HL-60 (cell line): ENCODE measurements at regions not wholly inside any gene's neighbourhood (a gene's known extent, or its start where the extent isn't known, plus 50 kb on each side); places are given as distances from the start of the nearest gene placed in this dataset.

Experiments
- GABPA ChIP-seq: IDR thresholded peaks from 2 replicates; pipeline ENCODE4 v1.6.1; 2012; ENCODE audit warnings: low read depth
- POLR2AphosphoS5 ChIP-seq: IDR thresholded peaks from 2 replicates; pipeline ENCODE4 v1.6.1; 2012; ENCODE audit warnings: low read depth
- SPI1 ChIP-seq: IDR thresholded peaks from 2 replicates; pipeline ENCODE4 v1.6.1; 2012; ENCODE audit warnings: low read depth, mild to moderate bottlenecking, borderline replicate concordance
- TF ChIP-seq, protein P1 (sequence below): IDR thresholded peaks from one replicate; pipeline ENCODE4 v1.5.1; 2011; ENCODE audit warnings: low read length, control low read depth, inconsistent platforms; ENCODE audit not compliant: insufficient read depth
- TF ChIP-seq, protein P2 (sequence below): IDR thresholded peaks from 2 replicates; pipeline ENCODE4 v1.6.1; 2012; ENCODE audit warnings: low read depth; ENCODE audit not compliant: insufficient replicate concordance

DNA sequence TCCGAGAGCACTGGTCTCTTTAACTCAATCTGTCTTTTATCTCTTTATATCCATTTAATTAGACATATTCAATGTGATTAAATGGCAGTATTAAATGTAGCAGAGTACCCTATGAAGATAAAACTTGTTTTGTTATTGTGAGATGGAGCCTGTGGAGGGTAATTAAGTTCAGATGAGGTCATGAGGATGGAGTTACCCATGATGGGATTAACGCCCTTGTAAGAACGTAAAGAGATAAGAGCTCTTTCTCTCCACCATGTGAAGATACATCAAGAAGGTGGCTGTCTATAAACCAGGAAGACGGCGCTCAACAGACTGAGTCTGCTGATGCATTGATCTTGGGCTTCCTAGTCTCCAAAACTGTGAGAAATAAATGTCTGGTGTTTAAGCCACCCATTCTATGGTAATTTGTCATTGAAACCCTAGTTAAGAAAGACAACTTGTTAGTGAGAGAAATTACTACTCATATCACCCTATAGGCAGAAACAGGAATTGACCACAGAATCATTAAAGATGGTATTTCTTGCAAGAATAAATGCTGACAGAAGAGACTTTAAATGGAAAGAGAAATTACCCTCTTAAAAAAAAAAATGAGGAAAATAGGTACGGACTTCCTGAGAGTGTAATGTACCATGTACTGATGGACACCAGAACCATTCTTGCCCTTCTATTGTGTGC is 738.7 kb upstream of the CHAC2 start:
- TF ChIP-seq, protein P1, sequence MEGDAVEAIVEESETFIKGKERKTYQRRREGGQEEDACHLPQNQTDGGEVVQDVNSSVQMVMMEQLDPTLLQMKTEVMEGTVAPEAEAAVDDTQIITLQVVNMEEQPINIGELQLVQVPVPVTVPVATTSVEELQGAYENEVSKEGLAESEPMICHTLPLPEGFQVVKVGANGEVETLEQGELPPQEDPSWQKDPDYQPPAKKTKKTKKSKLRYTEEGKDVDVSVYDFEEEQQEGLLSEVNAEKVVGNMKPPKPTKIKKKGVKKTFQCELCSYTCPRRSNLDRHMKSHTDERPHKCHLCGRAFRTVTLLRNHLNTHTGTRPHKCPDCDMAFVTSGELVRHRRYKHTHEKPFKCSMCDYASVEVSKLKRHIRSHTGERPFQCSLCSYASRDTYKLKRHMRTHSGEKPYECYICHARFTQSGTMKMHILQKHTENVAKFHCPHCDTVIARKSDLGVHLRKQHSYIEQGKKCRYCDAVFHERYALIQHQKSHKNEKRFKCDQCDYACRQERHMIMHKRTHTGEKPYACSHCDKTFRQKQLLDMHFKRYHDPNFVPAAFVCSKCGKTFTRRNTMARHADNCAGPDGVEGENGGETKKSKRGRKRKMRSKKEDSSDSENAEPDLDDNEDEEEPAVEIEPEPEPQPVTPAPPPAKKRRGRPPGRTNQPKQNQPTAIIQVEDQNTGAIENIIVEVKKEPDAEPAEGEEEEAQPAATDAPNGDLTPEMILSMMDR: no peak
- TF ChIP-seq, protein P2, sequence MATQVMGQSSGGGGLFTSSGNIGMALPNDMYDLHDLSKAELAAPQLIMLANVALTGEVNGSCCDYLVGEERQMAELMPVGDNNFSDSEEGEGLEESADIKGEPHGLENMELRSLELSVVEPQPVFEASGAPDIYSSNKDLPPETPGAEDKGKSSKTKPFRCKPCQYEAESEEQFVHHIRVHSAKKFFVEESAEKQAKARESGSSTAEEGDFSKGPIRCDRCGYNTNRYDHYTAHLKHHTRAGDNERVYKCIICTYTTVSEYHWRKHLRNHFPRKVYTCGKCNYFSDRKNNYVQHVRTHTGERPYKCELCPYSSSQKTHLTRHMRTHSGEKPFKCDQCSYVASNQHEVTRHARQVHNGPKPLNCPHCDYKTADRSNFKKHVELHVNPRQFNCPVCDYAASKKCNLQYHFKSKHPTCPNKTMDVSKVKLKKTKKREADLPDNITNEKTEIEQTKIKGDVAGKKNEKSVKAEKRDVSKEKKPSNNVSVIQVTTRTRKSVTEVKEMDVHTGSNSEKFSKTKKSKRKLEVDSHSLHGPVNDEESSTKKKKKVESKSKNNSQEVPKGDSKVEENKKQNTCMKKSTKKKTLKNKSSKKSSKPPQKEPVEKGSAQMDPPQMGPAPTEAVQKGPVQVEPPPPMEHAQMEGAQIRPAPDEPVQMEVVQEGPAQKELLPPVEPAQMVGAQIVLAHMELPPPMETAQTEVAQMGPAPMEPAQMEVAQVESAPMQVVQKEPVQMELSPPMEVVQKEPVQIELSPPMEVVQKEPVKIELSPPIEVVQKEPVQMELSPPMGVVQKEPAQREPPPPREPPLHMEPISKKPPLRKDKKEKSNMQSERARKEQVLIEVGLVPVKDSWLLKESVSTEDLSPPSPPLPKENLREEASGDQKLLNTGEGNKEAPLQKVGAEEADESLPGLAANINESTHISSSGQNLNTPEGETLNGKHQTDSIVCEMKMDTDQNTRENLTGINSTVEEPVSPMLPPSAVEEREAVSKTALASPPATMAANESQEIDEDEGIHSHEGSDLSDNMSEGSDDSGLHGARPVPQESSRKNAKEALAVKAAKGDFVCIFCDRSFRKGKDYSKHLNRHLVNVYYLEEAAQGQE: no peak
- TF ChIP-seq POLR2AphosphoS5: no peak
- TF ChIP-seq GABPA: no peak
- no peak for TF ChIP-seq SPI1
